ENCODE measurements at regions not wholly inside any gene's neighbourhood (a gene's known extent, or its start where the extent isn't known, plus 50 kb on each side); places are given as distances from the start of the nearest gene placed in this dataset.

- DNase-seq (ENCODE audit: low read depth) = no peak
- no peak for TF ChIP-seq CTCF (IDR thresholded peaks at IDR 0.05; ENCODE audit: insufficient read depth, low read depth, low read length, missing control alignments)
- no peak overlapping the region for H3K4me3 ChIP-seq (ENCODE audit: low read depth, low read length)
These were observed 98.4 kb downstream of the LITAF start for GRCh38 chr16:11488304-11488703.

- DNase-seq (ENCODE audit: low read depth) = no peak
- TF ChIP-seq CTCF (IDR thresholded peaks at IDR 0.05; ENCODE audit: insufficient read depth, low read depth, low read length, missing control alignments) = no peak
- H3K4me3 ChIP-seq (ENCODE audit: low read depth, low read length) = no peak overlapping the region
These were observed 95.2 kb downstream of the LITAF start for GRCh38 chr16:11491524-11491923.

GRCh38 chr16:11492808-11493530 is 93.8 kb downstream of the LITAF start:
- H3K4me3 ChIP-seq (ENCODE audit: low read depth, low read length) = no peak overlapping the region
- DNase-seq (ENCODE audit: low read depth) = no peak
- no peak for TF ChIP-seq CTCF (IDR thresholded peaks at IDR 0.05; ENCODE audit: insufficient read depth, low read depth, low read length, missing control alignments)

- no peak for DNase-seq (ENCODE audit: low read depth)
- no peak overlapping the region for H3K4me3 ChIP-seq (ENCODE audit: low read depth, low read length)
- TF ChIP-seq CTCF (IDR thresholded peaks at IDR 0.05; ENCODE audit: insufficient read depth, low read depth, low read length, missing control alignments) = no peak
These were observed 93.2 kb downstream of the LITAF start for GRCh38 chr16:11493531-11493929.

GRCh38 chr16:11494029-11494428 is 92.7 kb downstream of the LITAF start:
- DNase-seq (ENCODE audit: low read depth) = no peak
- no peak for TF ChIP-seq CTCF (IDR thresholded peaks at IDR 0.05; ENCODE audit: insufficient read depth, low read depth, low read length, missing control alignments)
- no peak overlapping the region for H3K4me3 ChIP-seq (ENCODE audit: low read depth, low read length)

GRCh38 chr16:11494433-11494832 is 92.3 kb downstream of the LITAF start:
- TF ChIP-seq CTCF (IDR thresholded peaks at IDR 0.05; ENCODE audit: insufficient read depth, low read depth, low read length, missing control alignments) = no peak
- no peak overlapping the region for H3K4me3 ChIP-seq (ENCODE audit: low read depth, low read length)

GRCh38 chr16:11495066-11495407 is 91.7 kb downstream of the LITAF start:
- H3K4me3 ChIP-seq (ENCODE audit: low read depth, low read length) = no peak overlapping the region
- DNase-seq (ENCODE audit: low read depth) = no peak

More at GRCh38 chr16:11494433-11494832, 92.3 kb downstream of the LITAF start:
- DNase-seq (ENCODE audit: low read depth) = no peak

More at GRCh38 chr16:11495066-11495407, 91.7 kb downstream of the LITAF start:
- TF ChIP-seq CTCF (IDR thresholded peaks at IDR 0.05; ENCODE audit: insufficient read depth, low read depth, low read length, missing control alignments) = no peak
